GM12874 (cell line): ENCODE measurements at regions not wholly inside any gene's neighbourhood (a gene's known extent, or its start where the extent isn't known, plus 50 kb on each side); places are given as distances from the start of the nearest gene placed in this dataset.

ENCODE experiments used
- TF ChIP-seq, protein P1 (sequence below): IDR thresholded peaks from 2 replicates; pipeline ENCODE4 v1.5.1; 2011; ENCODE audit warnings: low read depth, mild to moderate bottlenecking, control low read depth, low read length, moderate library complexity; ENCODE audit not compliant: insufficient read depth

DNA sequence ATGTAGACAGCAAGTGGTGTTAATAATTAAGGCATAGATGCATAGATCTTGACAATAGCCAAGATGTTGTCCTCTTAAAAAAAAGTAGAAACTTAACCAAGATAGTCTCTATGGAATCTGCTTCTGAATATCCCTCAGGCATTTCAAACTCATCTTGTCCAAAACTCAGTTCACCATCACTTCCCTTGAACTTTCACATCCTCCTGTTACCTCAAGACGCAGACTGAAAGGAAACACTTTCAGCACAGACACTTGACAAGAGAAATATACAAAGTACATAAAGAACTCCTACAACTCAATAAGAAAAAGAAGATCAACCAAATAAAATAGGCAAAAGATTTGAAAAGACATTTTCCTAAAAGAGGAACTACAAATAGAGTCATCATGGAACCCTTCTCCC is 451.1 kb downstream of the FOXO1 start:
- TF ChIP-seq, protein P1, sequence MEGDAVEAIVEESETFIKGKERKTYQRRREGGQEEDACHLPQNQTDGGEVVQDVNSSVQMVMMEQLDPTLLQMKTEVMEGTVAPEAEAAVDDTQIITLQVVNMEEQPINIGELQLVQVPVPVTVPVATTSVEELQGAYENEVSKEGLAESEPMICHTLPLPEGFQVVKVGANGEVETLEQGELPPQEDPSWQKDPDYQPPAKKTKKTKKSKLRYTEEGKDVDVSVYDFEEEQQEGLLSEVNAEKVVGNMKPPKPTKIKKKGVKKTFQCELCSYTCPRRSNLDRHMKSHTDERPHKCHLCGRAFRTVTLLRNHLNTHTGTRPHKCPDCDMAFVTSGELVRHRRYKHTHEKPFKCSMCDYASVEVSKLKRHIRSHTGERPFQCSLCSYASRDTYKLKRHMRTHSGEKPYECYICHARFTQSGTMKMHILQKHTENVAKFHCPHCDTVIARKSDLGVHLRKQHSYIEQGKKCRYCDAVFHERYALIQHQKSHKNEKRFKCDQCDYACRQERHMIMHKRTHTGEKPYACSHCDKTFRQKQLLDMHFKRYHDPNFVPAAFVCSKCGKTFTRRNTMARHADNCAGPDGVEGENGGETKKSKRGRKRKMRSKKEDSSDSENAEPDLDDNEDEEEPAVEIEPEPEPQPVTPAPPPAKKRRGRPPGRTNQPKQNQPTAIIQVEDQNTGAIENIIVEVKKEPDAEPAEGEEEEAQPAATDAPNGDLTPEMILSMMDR = no peak

- TF ChIP-seq, protein P1 = no peak
These were observed 450.7 kb downstream of the FOXO1 start for GRCh38 chr13:40215747-40216146.

DNA sequence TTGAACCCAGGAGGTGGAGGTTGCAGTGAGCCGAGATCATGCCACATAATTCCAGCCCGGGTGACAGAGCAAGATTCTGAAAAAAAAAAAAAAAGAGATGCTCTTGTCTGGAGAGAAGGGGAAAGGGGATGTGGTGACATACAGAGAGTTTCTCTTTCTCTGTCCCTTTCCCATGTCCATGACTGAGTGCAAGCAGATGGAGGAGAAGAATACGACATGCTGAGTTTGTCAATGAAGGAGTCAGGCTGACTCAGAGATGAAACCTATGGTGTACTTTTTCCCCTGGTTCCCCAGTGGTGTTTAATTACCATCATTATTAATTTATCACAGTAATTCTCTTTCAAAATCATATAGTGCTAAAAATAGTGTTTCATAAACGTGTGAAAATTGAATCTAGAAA is 448.8 kb downstream of the FOXO1 start:
- TF ChIP-seq, protein P1 = no peak

DNA sequence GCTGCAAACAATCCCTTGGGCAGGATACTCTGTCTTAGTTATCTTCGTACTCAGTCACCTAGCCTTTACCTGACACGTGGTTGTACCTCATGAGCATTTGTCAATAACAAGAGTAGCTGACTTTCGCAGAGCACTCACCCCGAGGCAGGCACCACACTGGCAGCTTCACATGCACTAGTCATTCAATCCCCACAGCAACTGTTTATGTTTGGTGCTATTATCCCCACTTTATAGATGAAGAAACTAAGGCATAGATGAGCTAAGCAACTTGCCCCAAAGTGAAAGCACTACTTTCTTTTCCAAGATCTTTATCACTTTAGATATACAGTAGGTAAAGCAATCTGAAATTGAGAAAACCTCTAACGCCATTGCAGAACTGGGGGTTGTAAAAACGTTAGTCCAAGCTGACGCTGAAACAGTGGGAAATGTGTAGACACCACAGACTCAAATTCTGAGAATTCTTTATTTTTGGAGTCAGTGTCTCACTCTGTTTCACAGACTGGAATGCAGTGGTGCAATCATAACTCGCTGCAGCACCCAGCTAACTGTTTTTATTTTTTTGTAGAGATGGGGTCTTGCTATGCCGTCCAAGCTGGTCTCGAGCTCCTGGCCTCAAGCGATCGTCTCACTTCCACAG is 446.0 kb downstream of the FOXO1 start:
- TF ChIP-seq, protein P1 = no peak

DNA sequence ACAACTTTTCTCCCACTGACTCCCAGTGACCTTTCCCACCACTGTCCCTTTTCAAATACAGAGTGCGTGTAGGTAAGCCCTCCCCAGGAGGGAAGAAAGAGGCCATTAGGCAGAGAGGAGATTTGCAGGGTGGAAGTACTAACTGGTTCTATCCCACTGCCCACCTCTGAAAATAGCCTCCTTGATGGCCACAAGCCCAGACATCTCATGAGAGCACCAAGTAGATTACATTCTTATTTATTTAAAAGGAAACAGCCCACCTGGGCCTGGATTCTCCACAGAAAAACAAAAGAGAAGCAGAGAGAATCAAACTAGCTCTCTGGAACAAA is 445.3 kb downstream of the FOXO1 start:
- TF ChIP-seq, protein P1 = no peak

DNA sequence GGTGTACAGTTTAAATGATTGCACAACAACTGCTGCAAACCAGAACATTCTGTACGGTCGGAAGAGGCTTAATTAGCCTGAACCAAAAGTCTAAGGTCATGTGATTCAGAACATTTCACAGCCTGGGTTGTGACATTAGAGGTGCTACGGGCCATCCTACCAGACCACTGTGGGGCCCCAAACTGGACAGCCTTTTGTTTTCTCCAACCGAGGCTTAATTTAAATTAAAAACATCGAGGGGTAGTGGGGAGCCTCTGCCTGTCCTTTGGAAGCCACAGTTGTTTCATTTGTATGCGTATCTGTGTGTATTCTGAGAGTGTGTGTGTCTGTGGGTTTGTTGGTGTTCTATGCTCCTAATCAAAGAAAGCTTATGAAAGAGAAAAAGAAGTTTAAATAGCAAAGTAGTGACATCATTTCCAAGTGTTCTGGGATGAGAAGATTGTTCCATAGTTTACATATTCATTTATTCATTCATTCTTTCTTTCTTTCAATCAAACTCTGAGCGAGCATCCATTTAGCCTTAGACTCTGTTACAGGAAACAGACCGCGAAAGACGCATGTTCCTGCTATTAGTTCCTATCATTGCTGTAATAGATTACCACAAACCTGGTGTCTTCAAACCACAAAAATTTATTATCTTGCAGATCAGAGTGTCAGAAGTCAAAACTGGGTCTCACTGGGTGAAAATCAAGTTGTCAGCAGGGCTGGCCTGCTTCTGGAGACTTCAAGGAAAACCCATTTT is 444.8 kb downstream of the FOXO1 start:
- TF ChIP-seq, protein P1 = no peak

- TF ChIP-seq, protein P1 = no peak
These were observed 442.9 kb downstream of the FOXO1 start for GRCh38 chr13:40223585-40223984.
